RWPE2 (cell line): ENCODE measurements at regions not wholly inside any gene's neighbourhood (a gene's known extent, or its start where the extent isn't known, plus 50 kb on each side); places are given as distances from the start of the nearest gene placed in this dataset.
A peak's percentile ranks its signal among the peaks of the same experiment; 100 is the strongest.

Experiments
- ATAC-seq: fragments of 200-7000 bp; cut with Tn5 transposase; 3 replicates; pipeline ENCODE4 v1.9.1; 2021; ENCODE audit warnings: low read depth
- DNase-seq: peaks from one replicate; pipeline ENCODE4 v3.0.0-alpha.2; 2020; ENCODE audit warnings: low spot score
- H3K27ac ChIP-seq: fragments of 450-650 bp; 2 replicates; pipeline ENCODE4 v1.5.1; 2017; ENCODE audit warnings: mild to moderate bottlenecking; ENCODE audit not compliant: poor library complexity, severe bottlenecking
- H3K27me3 ChIP-seq: fragments of 250-450 bp; sonication (Bioruptor Pico); 2 replicates; pipeline ENCODE4 v1.5.1; 2021; ENCODE audit warnings: mild to moderate bottlenecking, moderate library complexity; ENCODE audit not compliant: insufficient read depth, poor library complexity, severe bottlenecking
- H3K36me3 ChIP-seq: fragments of 250-450 bp; sonication (Bioruptor Pico); 2 replicates; pipeline ENCODE4 v1.5.1; 2020; ENCODE audit warnings: low read depth, mild to moderate bottlenecking, moderate library complexity
- H3K4me1 ChIP-seq: fragments of 250-450 bp; sonication (Bioruptor Pico); 2 replicates; pipeline ENCODE4 v1.5.1; 2021; ENCODE audit warnings: mild to moderate bottlenecking, moderate library complexity; ENCODE audit not compliant: insufficient read depth, poor library complexity, severe bottlenecking
- H3K4me3 ChIP-seq: fragments of 250-450 bp; sonication (Bioruptor Pico); 2 replicates; pipeline ENCODE4 v1.5.1; 2021; ENCODE audit warnings: mild to moderate bottlenecking, moderate library complexity; ENCODE audit not compliant: severe bottlenecking
- H3K9me3 ChIP-seq: fragments of 250-450 bp; sonication (Bioruptor Pico); 2 replicates; pipeline ENCODE4 v1.5.1; 2021; ENCODE audit warnings: mild to moderate bottlenecking, moderate library complexity; ENCODE audit not compliant: severe bottlenecking
- TF ChIP-seq, protein P1 (sequence below): fragments of 450-650 bp; IDR thresholded peaks from one replicate; pipeline ENCODE4 v1.5.1; 2017; ENCODE audit warnings: mild to moderate bottlenecking, moderate library complexity; ENCODE audit not compliant: poor library complexity, severe bottlenecking

DNA sequence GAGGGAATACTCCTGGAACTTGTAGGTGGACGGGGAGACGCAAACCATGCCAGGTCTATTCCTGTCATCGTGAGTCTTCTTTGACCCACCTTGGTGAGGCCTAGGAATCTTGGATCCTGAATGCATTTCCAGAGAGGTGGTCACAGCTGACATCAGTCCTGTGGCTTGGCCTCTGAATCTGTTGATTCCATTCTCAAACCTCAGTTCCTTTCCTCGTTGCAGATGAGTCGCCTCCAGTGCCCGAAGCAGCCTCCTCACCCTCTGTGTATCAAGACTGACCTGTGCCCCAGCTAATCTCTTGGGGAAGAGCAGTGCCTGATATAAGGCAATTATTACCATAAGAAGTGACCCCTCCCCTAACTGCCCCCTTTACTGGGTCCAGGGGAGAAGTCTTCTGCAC is 118.1 kb downstream of the SMIM20 start:
- no peak overlapping the region for H3K4me3 ChIP-seq
- peaks cover 3% of the 10 kb centered on the region for H3K4me1 ChIP-seq
- no peaks in the 10 kb centered on the region for H3K27me3 ChIP-seq
- no peaks in the 10 kb centered on the region for H3K9me3 ChIP-seq
- H3K36me3 ChIP-seq: no peaks in the 10 kb centered on the region
- DNase-seq (no peak), ATAC-seq (peak; percentile 53; the same call in 2 of the 3 replicates)
- H3K27ac ChIP-seq: no peak overlapping the region
- TF ChIP-seq, protein P1, sequence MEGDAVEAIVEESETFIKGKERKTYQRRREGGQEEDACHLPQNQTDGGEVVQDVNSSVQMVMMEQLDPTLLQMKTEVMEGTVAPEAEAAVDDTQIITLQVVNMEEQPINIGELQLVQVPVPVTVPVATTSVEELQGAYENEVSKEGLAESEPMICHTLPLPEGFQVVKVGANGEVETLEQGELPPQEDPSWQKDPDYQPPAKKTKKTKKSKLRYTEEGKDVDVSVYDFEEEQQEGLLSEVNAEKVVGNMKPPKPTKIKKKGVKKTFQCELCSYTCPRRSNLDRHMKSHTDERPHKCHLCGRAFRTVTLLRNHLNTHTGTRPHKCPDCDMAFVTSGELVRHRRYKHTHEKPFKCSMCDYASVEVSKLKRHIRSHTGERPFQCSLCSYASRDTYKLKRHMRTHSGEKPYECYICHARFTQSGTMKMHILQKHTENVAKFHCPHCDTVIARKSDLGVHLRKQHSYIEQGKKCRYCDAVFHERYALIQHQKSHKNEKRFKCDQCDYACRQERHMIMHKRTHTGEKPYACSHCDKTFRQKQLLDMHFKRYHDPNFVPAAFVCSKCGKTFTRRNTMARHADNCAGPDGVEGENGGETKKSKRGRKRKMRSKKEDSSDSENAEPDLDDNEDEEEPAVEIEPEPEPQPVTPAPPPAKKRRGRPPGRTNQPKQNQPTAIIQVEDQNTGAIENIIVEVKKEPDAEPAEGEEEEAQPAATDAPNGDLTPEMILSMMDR: no peak

DNA sequence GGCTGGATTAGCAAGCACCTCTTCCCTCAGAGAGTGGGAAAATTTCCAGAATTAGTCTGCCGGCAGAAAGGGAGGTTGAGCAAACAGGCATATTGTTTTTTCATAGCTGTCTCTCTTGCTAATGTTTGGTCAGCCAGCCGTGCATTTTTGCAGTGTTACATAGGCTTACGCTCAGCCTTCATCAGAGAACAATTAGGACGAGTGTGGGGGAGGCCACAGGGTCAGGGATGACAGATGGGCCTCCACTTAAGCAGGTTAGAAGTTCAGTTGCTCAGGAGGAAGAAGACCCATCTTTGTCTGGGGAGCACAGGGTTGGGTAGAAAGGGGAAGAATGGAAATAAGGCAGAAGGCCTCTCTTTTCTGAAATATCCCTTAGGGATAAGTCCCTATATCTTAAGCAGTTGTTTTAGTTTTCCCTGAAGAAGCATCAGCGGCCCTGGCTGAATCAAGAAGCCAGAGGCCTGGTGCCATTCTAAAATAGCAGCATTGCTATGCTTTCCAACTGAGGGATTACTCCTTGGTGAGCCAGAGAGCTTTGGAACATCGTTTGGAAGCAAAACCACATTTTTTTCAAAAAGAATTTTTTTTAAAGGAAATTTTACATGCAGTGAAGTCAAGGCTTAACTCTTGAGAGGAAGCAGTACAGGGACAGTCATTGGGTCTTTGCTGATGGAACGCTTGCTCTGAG is 118.8 kb downstream of the SMIM20 start:
- Histone ChIP-seq H3K9me3 (no peaks in the 10 kb centered on the region), H3K27ac (no peak overlapping the region), H3K27me3 (no peaks in the 10 kb centered on the region), H3K4me3 (no peak overlapping the region), H3K36me3 (no peaks in the 10 kb centered on the region), H3K4me1 (peaks cover 3% of the 10 kb centered on the region)
- ATAC-seq (no peak), DNase-seq (no peak)
- TF ChIP-seq, protein P1: no peak

DNA sequence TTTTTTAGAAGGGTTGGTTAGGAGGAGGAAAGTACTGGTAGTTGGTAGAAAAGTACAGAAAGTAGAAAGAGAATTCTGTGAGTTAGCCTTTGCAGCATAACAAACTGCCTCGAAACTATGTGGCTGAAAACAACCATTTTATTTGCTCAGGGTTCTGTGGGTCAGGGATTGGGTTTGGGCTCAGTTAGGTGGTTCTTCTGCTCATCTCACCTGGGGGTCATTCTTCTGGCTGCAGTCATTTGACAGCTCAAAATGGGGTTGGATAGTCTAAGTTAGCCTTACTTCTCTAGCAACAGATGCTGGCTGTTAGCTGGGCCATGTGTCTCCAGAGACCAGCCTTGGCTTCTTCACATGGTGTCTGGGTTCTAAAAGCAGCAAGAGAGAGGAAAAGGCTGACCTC is 119.4 kb downstream of the SMIM20 start:
- DNase-seq: no peak
- Histone ChIP-seq H3K27me3 (no peaks in the 10 kb centered on the region), H3K27ac (no peak overlapping the region), H3K36me3 (no peaks in the 10 kb centered on the region), H3K9me3 (no peaks in the 10 kb centered on the region), H3K4me1 (peaks cover 3% of the 10 kb centered on the region), H3K4me3 (no peak overlapping the region)
- TF ChIP-seq, protein P1: no peak
- ATAC-seq: no peak

DNA sequence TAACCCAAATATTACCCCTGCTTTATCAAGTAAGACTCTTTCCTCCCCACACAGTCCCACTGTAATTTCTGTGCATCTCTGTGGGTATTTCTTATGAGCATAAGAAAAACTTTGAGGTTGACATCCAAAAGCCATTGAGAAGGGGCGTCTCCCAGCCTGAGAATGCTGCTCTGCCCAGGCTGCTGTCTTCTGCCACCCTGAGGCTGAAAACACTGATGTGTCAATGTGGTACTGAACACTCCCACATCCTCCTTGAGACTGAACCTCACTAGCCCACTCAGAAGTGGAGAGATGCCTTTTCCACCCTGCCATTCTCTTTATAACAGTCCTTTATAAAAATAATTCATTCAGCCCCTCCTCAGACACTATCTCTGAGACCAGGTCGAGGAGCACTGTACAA is 120.8 kb downstream of the SMIM20 start:
- Histone ChIP-seq H3K36me3 (no peaks in the 10 kb centered on the region), H3K9me3 (no peaks in the 10 kb centered on the region), H3K27ac (no peak overlapping the region), H3K27me3 (no peaks in the 10 kb centered on the region), H3K4me3 (no peak overlapping the region), H3K4me1 (peaks cover 3% of the 10 kb centered on the region)
- ATAC-seq (no peak), DNase-seq (no peak)
- TF ChIP-seq, protein P1: no peak

DNA sequence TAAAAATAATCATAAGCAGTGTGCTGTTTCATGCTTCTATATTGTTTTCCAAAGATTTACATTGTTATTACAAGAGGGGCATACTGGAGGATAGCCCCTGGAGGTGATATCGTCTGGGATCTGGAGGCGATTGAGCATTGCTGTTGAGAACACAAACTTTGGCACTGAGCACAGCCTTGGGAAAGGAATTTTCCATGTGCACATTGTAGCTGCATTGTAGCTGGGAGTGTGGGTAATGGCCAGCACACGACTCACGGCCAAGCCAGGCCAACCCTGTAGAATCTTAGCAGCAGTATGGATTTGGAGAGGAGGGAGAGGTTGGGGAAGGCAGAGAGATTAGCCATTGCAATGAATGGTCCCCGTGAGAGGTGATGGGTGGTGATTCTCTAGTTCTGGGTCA is 121.9 kb downstream of the SMIM20 start:
- H3K36me3 ChIP-seq: no peaks in the 10 kb centered on the region
- no peaks in the 10 kb centered on the region for H3K9me3 ChIP-seq
- H3K4me3 ChIP-seq: no peak overlapping the region
- TF ChIP-seq, protein P1: no peak
- H3K27me3 ChIP-seq: no peaks in the 10 kb centered on the region
- H3K4me1 ChIP-seq: peaks cover 3% of the 10 kb centered on the region
- H3K27ac ChIP-seq: no peak overlapping the region
- no peak for DNase-seq
- ATAC-seq: no peak
